Glutamatergic neuron (in vitro differentiated cells): ENCODE measurements at regions not wholly inside any gene's neighbourhood (a gene's known extent, or its start where the extent isn't known, plus 50 kb on each side); places are given as distances from the start of the nearest gene placed in this dataset.

Experiments used
- DNase-seq: peaks from one replicate; pipeline ENCODE4 v3.0.0; 2022
- H3K27ac Mint-ChIP-seq: one replicate; pipeline ENCODE4 v1.8.0; 2020; ENCODE audit warnings: mild to moderate bottlenecking, mixed read lengths, inconsistent platforms; ENCODE audit not compliant: unreplicated experiment
- H3K27me3 Mint-ChIP-seq: one replicate; pipeline ENCODE4 v1.8.0; 2020; ENCODE audit warnings: mild to moderate bottlenecking, moderate library complexity, mixed read lengths, inconsistent platforms; ENCODE audit not compliant: unreplicated experiment
- H3K36me3 Mint-ChIP-seq: one replicate; pipeline ENCODE4 v1.8.0; 2020; ENCODE audit warnings: mild to moderate bottlenecking, mixed read lengths, inconsistent platforms; ENCODE audit not compliant: unreplicated experiment
- H3K4me1 Mint-ChIP-seq: one replicate; pipeline ENCODE4 v1.8.0; 2020; ENCODE audit warnings: mild to moderate bottlenecking, low read depth, mixed read lengths, inconsistent platforms; ENCODE audit not compliant: unreplicated experiment
- H3K4me3 Mint-ChIP-seq: one replicate; pipeline ENCODE4 v1.8.0; 2020; ENCODE audit warnings: mild to moderate bottlenecking, mixed read lengths, inconsistent platforms; ENCODE audit not compliant: unreplicated experiment
- H3K9me3 Mint-ChIP-seq: one replicate; pipeline ENCODE4 v1.8.0; 2020; ENCODE audit warnings: mild to moderate bottlenecking, moderate library complexity, mixed read lengths, inconsistent platforms; ENCODE audit not compliant: unreplicated experiment
- TF ChIP-seq, protein P1 (sequence below): fragments of 200-600 bp; sonication (generic); IDR thresholded peaks from one replicate; pipeline ENCODE4 v1.5.0; 2021; ENCODE audit not compliant: partially characterized antibody, unreplicated experiment

DNA sequence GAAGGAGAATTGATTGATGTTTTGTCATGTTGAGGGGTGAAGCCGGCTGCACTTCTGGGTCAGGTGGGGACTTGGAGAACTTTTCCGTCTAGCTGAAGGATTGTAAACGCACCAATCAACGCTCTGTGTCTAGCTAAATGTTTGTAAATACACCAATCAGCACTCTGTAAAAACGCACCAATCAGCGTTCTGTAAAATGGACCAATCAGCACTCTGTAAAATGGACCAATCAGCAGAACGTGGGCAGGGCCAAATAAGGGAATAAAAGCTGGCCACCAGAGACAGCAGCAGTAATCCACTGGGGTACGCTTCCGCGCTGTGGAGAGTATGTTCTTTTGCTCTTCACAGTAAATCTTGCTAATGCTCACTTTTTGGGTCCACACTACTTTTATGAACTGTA lies 384.1 kb downstream of the FOXG1 start:
- Mint-ChIP-seq H3K4me3 (no peak overlapping the region), H3K4me1 (no peaks in the 10 kb centered on the region), H3K27me3 (peaks cover 3% of the 10 kb centered on the region), H3K27ac (no peak overlapping the region), H3K36me3 (no peaks in the 10 kb centered on the region), H3K9me3 (no peaks in the 10 kb centered on the region)
- TF ChIP-seq, protein P1, sequence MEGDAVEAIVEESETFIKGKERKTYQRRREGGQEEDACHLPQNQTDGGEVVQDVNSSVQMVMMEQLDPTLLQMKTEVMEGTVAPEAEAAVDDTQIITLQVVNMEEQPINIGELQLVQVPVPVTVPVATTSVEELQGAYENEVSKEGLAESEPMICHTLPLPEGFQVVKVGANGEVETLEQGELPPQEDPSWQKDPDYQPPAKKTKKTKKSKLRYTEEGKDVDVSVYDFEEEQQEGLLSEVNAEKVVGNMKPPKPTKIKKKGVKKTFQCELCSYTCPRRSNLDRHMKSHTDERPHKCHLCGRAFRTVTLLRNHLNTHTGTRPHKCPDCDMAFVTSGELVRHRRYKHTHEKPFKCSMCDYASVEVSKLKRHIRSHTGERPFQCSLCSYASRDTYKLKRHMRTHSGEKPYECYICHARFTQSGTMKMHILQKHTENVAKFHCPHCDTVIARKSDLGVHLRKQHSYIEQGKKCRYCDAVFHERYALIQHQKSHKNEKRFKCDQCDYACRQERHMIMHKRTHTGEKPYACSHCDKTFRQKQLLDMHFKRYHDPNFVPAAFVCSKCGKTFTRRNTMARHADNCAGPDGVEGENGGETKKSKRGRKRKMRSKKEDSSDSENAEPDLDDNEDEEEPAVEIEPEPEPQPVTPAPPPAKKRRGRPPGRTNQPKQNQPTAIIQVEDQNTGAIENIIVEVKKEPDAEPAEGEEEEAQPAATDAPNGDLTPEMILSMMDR: no peak
- no peak for DNase-seq

DNA sequence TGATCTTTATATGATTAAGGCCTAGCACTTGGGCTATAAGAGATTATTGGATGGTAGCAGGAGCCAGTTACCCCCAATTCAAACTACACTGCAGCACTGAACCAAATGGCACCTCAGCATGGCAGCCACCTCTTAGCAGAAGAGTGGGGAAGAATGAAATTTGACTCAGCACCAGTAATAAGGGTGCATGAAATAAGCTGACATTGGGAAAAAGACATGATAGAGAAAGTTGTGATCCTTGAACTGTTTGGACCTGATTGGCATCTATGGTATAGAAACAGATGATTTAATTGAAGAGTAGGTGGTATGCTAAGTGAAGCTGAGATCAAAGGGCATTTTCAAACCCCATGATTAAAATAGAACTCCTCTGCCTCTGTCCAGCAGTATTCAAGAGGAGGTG lies 389.5 kb downstream of the FOXG1 start:
- Mint-ChIP-seq H3K36me3 (no peaks in the 10 kb centered on the region), H3K27me3 (peaks cover 3% of the 10 kb centered on the region), H3K4me1 (no peaks in the 10 kb centered on the region), H3K4me3 (no peak overlapping the region), H3K27ac (no peak overlapping the region), H3K9me3 (no peaks in the 10 kb centered on the region)
- DNase-seq: no peak
- TF ChIP-seq, protein P1: no peak

DNA sequence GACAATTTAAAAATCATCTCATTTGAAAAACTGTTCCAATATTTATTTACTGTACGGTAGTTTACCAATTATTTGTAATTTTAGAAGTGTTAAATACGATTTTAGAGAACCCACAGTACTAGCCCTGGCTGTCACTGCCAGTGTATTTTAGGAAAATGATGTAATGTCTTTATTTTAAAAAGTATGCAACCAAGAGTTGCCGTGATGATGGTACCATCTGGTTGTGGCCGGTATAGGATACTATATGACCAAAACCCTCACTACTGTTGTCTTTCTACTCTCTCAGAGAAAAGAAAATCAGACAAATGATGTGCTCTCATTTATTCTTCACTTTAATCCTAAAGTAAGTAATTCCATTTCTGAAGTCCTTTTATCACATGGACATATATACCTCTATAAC lies 395.0 kb downstream of the FOXG1 start:
- no peak overlapping the region for H3K27ac Mint-ChIP-seq
- H3K4me3 Mint-ChIP-seq: no peak overlapping the region
- no peak for DNase-seq
- TF ChIP-seq, protein P1: no peak
- no peaks in the 10 kb centered on the region for H3K27me3 Mint-ChIP-seq
- no peaks in the 10 kb centered on the region for H3K9me3 Mint-ChIP-seq
- no peaks in the 10 kb centered on the region for H3K36me3 Mint-ChIP-seq
- H3K4me1 Mint-ChIP-seq: no peaks in the 10 kb centered on the region

DNA sequence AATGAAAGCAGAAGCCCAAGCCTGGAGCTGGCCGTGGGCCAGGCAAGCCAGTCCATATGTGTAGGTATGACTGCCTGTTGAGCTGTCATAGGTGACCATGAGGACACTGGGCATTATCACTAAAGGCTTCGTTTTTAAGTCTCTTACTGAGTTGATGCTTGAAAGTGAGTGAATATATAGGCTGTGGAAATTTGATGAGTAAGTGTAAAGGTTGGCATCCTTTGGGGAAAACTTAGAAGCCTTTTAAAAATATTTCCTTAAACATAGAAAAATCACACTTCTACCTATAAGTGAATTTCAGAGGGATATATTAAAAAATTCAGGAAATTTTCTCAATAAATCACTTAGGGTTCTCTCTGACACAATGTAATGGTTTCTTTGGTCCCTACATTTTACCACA lies 396.5 kb downstream of the FOXG1 start:
- H3K4me3 Mint-ChIP-seq: no peak overlapping the region
- H3K27ac Mint-ChIP-seq: no peak overlapping the region
- no peaks in the 10 kb centered on the region for H3K4me1 Mint-ChIP-seq

DNA sequence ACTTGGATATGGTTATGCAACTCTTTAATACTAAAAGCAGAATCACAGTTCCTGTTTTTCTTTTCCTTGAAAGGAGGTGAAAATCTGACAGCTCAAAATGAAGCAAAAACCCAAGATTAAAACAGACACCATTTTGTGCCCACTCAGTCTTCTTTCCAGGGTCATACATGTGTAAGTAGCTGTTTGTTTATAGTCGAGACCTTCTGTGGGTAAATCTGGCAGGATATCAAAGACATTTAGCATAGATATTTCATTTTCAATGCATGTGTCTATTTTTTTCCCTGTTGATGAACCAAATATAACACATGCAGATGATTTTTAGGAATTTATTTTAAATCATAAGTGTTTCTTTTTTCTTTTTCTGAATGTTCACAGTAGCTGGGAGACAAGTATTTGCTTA lies 398.8 kb downstream of the FOXG1 start:
- no peak for DNase-seq
- Mint-ChIP-seq H3K4me1 (no peaks in the 10 kb centered on the region), H3K36me3 (no peaks in the 10 kb centered on the region), H3K27me3 (no peaks in the 10 kb centered on the region), H3K27ac (no peak overlapping the region), H3K4me3 (no peak overlapping the region), H3K9me3 (no peaks in the 10 kb centered on the region)
- TF ChIP-seq, protein P1: no peak

More for the DNA sequence above, 396.5 kb downstream of the FOXG1 start:
- Mint-ChIP-seq H3K36me3 (no peaks in the 10 kb centered on the region), H3K27me3 (no peaks in the 10 kb centered on the region), H3K9me3 (no peaks in the 10 kb centered on the region)
- TF ChIP-seq, protein P1: no peak
- DNase-seq: no peak
